ENCODE measurements at regions not wholly inside any gene's neighbourhood (a gene's known extent, or its start where the extent isn't known, plus 50 kb on each side); places are given as distances from the start of the nearest gene placed in this dataset.
"Not testable (repeated sequence)": the region's sequence is repeated elsewhere in the genome, so short reads cannot be mapped to it uniquely, and the experiment has no call there.

GRCh38 chr9:118693645-118694044, 675.6 kb downstream of the BRINP1 start:
- CTCF ChIA-PET = no interaction called here
- Histone ChIP-seq H3K36me3 (ENCODE audit: control insufficient read depth, insufficient read depth, low read length) (no peaks in the 10 kb centered on the region), H3K9me3 (no peaks in the 10 kb centered on the region), H3K4me3 (ENCODE audit: low read depth, low read length) (no peak overlapping the region), H3K27me3 (replicated peaks; ENCODE audit: control insufficient read depth, insufficient read depth, low read length) (no peaks in the 10 kb centered on the region), H3K4me1 (0 out of 2 replicates have a peak, but pooled peaks cover 4% of the 10 kb centered on the region)
- H3K36me3 Mint-ChIP-seq (ENCODE audit: insufficient read depth, unreplicated experiment) = no peaks in the 10 kb centered on the region
- DNase-seq = no peak
- TF ChIP-seq, protein P1, sequence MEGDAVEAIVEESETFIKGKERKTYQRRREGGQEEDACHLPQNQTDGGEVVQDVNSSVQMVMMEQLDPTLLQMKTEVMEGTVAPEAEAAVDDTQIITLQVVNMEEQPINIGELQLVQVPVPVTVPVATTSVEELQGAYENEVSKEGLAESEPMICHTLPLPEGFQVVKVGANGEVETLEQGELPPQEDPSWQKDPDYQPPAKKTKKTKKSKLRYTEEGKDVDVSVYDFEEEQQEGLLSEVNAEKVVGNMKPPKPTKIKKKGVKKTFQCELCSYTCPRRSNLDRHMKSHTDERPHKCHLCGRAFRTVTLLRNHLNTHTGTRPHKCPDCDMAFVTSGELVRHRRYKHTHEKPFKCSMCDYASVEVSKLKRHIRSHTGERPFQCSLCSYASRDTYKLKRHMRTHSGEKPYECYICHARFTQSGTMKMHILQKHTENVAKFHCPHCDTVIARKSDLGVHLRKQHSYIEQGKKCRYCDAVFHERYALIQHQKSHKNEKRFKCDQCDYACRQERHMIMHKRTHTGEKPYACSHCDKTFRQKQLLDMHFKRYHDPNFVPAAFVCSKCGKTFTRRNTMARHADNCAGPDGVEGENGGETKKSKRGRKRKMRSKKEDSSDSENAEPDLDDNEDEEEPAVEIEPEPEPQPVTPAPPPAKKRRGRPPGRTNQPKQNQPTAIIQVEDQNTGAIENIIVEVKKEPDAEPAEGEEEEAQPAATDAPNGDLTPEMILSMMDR (IDR thresholded peaks at IDR 0.05; ENCODE audit: insufficient read depth in 1 of 2, low read depth in 1 of 2, low read length in 1 of 2, severe bottlenecking in 1 of 2, unreplicated experiment in 1 of 2) = no peak
- no peak overlapping the region for H3K4me3 Mint-ChIP-seq (ENCODE audit: unreplicated experiment)
- H3K27me3 Mint-ChIP-seq (ENCODE audit: insufficient read depth, unreplicated experiment) = no peaks in the 10 kb centered on the region
- no peaks in the 10 kb centered on the region for H3K4me1 Mint-ChIP-seq (ENCODE audit: low read depth, unreplicated experiment)
- no peaks in the 10 kb centered on the region for H3K9me3 Mint-ChIP-seq (ENCODE audit: unreplicated experiment)
- BruUV-seq (replicated peaks) = no TSS peak
- POLR2A ChIA-PET = no interaction called here
- no peak overlapping the region for H3K27ac Mint-ChIP-seq (ENCODE audit: unreplicated experiment)
- intact Hi-C loops (cut with micrococcal nuclease; ENCODE audit: unreplicated experiment) = no loop called here

DNA sequence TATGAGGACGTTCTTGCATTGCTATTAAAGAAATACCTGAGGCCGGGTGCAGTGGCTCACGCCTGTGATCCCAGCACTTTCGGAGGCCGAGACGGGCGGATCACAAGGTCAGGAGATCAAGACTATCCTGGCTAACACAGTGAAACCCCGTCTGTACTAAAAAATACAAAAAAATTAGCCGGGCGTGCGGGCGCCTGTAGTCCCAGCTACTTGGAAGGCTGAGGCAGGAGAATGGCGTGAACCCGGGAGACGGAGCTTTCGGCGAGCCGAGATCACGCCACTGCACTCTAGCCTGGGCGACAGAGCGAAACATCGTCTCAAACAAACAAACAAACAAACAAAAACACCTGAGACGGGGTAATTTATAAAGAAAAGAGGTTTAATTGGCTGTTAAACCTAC, 674.0 kb downstream of the BRINP1 start:
- H3K9me3 Mint-ChIP-seq (ENCODE audit: unreplicated experiment); H3K36me3 ChIP-seq (ENCODE audit: control insufficient read depth, insufficient read depth, low read length); H3K9me3 ChIP-seq; H3K4me1 ChIP-seq; DNase-seq; H3K4me1 Mint-ChIP-seq (ENCODE audit: low read depth, unreplicated experiment); H3K27me3 Mint-ChIP-seq (ENCODE audit: insufficient read depth, unreplicated experiment); H3K36me3 Mint-ChIP-seq (ENCODE audit: insufficient read depth, unreplicated experiment); H3K27me3 ChIP-seq (replicated peaks; ENCODE audit: control insufficient read depth, insufficient read depth, low read length); POLR2A ChIA-PET; intact Hi-C loops (cut with micrococcal nuclease; ENCODE audit: unreplicated experiment); H3K27ac Mint-ChIP-seq (ENCODE audit: unreplicated experiment); CTCF ChIA-PET; H3K4me3 ChIP-seq (ENCODE audit: low read depth, low read length); BruUV-seq (replicated peaks); H3K4me3 Mint-ChIP-seq (ENCODE audit: unreplicated experiment): not testable (repeated sequence)

GRCh38 chr9:118701985-118702384, 667.2 kb downstream of the BRINP1 start:
- intact Hi-C loops (cut with micrococcal nuclease; ENCODE audit: unreplicated experiment) = no loop called here
- no peaks in the 10 kb centered on the region for H3K9me3 Mint-ChIP-seq (ENCODE audit: unreplicated experiment)
- H3K36me3 Mint-ChIP-seq (ENCODE audit: insufficient read depth, unreplicated experiment) = no peaks in the 10 kb centered on the region
- TF ChIP-seq, protein P1 (IDR thresholded peaks at IDR 0.05; ENCODE audit: insufficient read depth in 1 of 2, low read depth in 1 of 2, low read length in 1 of 2, severe bottlenecking in 1 of 2, unreplicated experiment in 1 of 2) = no peak
- Histone ChIP-seq H3K9me3 (no peaks in the 10 kb centered on the region), H3K4me3 (ENCODE audit: low read depth, low read length) (no peak overlapping the region), H3K27me3 (replicated peaks; ENCODE audit: control insufficient read depth, insufficient read depth, low read length) (no peaks in the 10 kb centered on the region), H3K36me3 (ENCODE audit: control insufficient read depth, insufficient read depth, low read length) (no peaks in the 10 kb centered on the region), H3K4me1 (no peaks in the 10 kb centered on the region)
- H3K27me3 Mint-ChIP-seq (ENCODE audit: insufficient read depth, unreplicated experiment) = peaks cover 6% of the 10 kb centered on the region
- H3K4me3 Mint-ChIP-seq (ENCODE audit: unreplicated experiment) = no peak overlapping the region
- POLR2A ChIA-PET = no interaction called here
- BruUV-seq (replicated peaks) = no TSS peak
- H3K27ac Mint-ChIP-seq (ENCODE audit: unreplicated experiment) = no peak overlapping the region
- CTCF ChIA-PET = no interaction called here
- DNase-seq = no peak
- no peaks in the 10 kb centered on the region for H3K4me1 Mint-ChIP-seq (ENCODE audit: low read depth, unreplicated experiment)

GRCh38 chr9:118711843-118712242, 657.4 kb downstream of the BRINP1 start:
- no peaks in the 10 kb centered on the region for H3K4me1 ChIP-seq
- CTCF ChIA-PET = no interaction called here
- Mint-ChIP-seq H3K36me3 (ENCODE audit: insufficient read depth, unreplicated experiment) (no peaks in the 10 kb centered on the region), H3K27ac (ENCODE audit: unreplicated experiment) (no peak overlapping the region), H3K4me3 (ENCODE audit: unreplicated experiment) (no peak overlapping the region), H3K9me3 (ENCODE audit: unreplicated experiment) (no peaks in the 10 kb centered on the region), H3K27me3 (ENCODE audit: insufficient read depth, unreplicated experiment) (peaks cover 5% of the 10 kb centered on the region), H3K4me1 (ENCODE audit: low read depth, unreplicated experiment) (no peaks in the 10 kb centered on the region)
- intact Hi-C loops (cut with micrococcal nuclease; ENCODE audit: unreplicated experiment) = no loop called here
- no peaks in the 10 kb centered on the region for H3K27me3 ChIP-seq (replicated peaks; ENCODE audit: control insufficient read depth, insufficient read depth, low read length)
- no peak for DNase-seq
- H3K4me3 ChIP-seq (ENCODE audit: low read depth, low read length) = no peak overlapping the region
- BruUV-seq (replicated peaks) = no TSS peak
- POLR2A ChIA-PET = no interaction called here
- TF ChIP-seq, protein P1 (IDR thresholded peaks at IDR 0.05; ENCODE audit: insufficient read depth in 1 of 2, low read depth in 1 of 2, low read length in 1 of 2, severe bottlenecking in 1 of 2, unreplicated experiment in 1 of 2) = no peak
- H3K9me3 ChIP-seq = no peaks in the 10 kb centered on the region
- H3K36me3 ChIP-seq (ENCODE audit: control insufficient read depth, insufficient read depth, low read length) = no peaks in the 10 kb centered on the region

Measured in Caco-2 (cell line).